Stimulated activated CD8-positive, alpha-beta memory T cell treated with anti-CD3 and anti-CD28 coated beads, Interleukin-7, amount 100 ng/mL, for 48 hours (primary cell): ENCODE measurements at regions not wholly inside any gene's neighbourhood (a gene's known extent, or its start where the extent isn't known, plus 50 kb on each side); places are given as distances from the start of the nearest gene placed in this dataset.
"Not testable (repeated sequence)": the region's sequence is repeated elsewhere in the genome, so short reads cannot be mapped to it uniquely, and the experiment has no call there.

Experiments used
- DNase-seq, 2 donors: peaks; one replicate each; pipeline ENCODE4 v3.0.0-alpha.2; 2020; ENCODE audit warnings: low read depth in 1 of 2; ENCODE audit errors: extremely low read depth in 1 of 2

DNA sequence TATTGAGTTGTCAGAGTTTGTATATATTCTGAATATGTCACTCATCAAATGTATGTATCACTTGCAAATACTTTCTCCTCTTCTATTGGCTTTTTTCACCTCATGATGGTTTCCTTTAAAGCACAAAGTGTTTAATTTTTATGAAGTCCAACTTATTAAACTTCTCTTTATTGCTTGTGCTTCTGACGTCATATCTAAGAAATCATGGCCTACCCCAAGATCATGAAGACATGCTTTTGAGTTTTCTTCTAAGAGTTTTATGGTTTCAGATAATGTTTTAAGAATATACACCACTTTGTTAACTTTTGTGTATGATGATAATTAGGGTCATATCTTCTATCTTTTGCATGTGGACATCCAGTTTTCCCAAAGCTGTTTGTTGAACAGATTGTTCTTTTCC, 417.2 kb upstream of the ATP10A start:
- no peak for DNase-seq

DNA sequence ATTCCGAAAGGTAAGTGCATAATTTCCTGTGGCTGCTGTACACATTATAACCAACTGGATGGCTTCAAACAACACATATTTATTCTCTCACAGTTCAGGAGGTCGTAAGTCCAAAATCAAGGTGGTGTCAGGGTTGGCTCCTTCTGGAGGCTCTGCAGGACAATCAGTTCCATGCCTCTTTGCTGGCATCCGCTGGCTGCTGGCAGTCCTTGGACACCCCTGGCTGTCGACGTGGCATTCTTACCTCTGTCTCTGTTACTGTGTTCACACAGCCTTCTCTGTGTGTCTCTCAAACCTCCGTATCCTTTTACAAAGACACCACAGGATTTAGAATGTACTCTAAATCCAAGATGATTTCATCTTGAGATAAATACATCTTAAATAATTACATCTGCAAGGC, 398.8 kb upstream of the ATP10A start:
- DNase-seq: no peak

DNA sequence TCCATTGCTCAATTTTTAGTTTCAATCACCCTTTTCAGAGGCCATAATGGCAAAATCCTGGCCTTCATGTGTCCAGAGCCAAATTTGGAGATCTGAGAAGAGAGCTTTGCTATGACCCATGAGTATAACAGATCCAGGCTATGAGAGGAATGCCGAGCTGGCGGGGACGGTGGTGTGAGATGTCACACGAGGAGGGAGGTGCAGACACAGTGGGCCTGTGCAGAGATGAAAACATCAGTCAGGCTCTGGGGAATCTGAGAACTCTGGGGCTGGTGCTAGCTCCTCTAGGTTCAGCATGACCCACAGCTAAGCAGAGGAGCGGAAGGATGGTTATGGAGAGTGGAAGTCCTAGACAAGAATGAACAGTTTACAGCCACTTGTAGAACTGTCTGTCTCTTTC, 398.3 kb upstream of the ATP10A start:
- no peak for DNase-seq

DNA sequence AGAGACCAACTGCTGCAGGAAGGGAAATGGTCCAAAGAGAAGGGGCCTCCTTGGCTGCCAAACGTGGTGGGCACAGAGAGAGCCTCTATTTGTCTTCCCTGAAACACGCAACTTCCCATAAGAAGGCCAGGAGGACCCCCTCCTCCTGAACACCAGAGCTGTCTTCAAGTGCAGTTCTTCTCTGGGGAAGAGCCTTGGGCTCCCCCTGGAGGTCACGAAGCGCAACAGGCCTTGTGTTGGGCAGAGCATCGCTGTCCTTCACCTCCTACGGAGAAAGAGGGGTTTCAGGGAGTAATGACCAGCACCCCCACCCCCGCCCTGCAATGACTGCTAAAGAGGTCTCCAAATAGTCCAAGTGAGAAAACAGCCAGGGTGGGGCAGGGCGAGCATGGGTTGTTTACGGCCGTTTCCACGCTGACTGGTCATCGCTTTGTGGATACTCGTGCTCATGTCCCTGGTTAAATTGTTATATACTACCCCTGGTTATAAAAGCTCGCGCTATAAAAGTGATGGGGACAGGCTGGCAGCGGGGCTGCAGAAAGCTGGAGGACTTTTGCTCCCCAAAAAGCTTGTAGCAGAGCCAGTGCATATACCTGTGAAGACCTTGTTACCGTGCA, 397.5 kb upstream of the ATP10A start:
- no peak for DNase-seq

DNA sequence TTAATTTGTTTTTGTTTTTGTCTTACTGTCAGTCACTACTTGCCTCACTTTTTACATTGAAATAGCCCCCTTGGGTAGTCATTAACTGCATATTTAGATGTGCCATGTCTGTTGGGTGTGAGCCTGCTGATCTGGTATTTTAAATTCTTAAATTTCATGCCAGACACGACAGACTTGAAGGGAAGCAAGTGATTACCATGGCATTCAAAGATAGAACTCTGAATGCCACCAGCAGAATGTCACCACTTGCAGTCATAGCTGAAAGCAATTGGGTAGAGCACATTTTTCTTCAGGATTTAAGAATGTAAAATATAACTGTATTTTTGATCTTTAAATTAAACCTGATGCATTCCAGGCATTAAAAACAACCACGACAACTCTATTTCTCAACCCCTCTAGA, 396.5 kb upstream of the ATP10A start:
- no peak for DNase-seq

DNA sequence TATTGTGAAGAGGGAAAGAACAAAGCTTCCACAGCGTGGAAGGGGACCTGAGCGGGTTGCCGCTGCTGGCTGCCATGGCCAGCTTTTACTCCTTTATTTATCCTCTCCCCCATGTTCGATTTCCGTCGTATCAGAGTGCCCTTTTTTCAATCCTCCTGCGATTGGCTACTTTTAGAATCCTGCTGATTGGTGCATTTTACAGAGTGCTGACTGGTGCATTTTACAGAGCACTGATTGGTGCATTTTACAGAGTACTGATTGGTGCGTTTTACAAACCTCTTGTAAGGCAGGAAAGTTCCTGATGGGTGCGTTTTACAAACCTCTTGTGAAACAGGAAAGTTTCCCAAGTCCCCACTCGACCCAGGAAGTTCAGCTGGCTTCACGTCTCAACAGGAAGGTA, 381.7 kb upstream of the ATP10A start:
- DNase-seq: not testable (repeated sequence)

DNA sequence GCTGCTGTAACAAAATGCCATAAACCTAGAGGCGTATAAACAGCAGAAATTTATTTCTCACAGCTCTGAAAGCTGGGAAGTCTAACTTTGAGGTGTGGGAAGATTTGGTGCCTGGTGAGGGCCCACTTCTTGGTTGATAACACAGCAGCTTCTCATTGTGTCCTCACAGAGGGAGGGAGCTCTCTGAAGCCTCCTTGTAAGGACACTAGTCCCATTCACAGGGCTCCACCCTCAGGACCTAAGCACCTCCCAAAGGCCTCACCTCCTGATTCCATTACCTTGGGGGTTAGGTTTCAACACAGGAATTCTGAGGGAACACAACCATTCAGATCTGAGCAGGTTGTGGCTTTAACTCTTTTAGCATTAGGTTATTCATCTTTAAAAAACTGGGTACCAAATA, 380.3 kb upstream of the ATP10A start:
- DNase-seq: no peak

DNA sequence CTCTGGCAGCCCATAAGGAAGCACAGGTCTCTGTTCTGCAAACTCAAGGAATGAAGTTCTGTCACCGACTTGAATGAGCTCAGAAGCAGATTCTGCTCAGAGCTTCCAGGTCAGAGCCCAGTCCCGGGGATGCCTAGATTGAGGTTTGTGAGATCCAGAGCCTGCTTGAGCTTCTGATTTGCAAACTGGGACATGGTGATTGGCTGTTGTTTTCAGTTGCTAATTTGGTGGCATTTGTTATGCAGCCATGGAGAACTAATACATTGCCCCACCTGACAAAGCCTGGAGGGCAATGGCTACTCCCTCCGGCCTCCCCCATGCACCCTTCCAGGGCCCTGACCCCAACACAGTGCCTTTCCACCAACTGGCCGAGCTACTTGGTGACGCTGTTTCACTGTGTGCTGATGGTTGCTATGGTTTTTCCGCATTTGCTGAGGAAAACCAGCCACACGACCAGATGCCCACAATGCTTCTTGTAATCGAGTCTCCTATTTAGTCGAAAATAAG, 379.5 kb upstream of the ATP10A start:
- DNase-seq: no peak

DNA sequence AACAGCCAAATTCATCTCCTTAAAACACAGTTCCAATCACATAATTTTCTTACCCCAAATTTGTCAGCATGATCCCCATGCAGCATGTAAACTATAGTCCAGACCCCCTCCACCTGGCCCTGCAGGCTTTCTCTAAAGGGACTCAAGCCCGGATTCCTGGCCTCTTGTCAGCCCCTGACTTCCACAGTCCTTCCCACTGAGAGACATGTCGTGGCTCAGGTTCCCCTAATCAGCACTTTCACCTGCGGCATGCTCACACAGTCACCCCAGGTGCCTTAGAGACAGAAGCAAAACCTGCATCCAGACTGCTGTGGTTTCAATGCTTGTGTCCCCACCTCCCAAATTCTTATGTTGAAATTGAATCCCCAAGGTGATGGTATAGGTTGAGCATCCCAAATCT, 372.7 kb upstream of the ATP10A start:
- DNase-seq: no peak

DNA sequence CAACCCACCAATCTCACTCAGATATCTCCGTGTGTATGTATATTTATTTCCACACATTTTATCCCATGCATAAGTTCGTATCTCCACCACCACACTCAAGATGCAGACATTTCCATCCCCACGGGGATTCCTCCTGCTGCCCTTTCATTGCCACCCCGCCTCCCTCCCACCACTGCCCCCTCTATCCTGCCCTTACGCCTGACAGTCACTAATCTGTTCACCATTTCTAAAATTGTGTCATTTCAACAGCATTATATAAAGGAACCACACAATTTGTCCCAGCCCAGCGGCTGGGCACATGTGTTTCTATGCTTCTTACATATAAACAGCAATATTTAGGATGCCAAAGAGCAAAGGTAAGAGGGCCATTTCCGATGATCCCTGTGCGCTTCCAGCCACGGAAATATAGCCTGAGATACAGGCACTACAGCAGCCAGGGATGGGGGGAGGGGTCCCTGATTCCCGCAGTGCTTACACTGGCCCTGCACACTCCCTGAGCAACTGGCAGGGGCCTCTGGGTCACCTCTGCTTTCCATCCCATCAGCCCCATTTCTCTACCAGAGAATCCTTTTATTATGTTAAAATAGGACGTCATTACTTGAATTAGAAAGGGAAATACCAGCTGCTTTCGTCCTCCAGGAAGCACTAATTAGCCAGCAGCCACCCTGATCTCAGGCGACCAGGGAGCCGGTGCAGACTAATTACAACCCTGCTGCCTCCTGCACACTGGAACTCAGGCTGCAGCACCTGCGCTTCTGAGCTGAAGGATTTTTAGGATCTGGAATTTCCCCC, 372.0 kb upstream of the ATP10A start:
- DNase-seq: no peak

DNA sequence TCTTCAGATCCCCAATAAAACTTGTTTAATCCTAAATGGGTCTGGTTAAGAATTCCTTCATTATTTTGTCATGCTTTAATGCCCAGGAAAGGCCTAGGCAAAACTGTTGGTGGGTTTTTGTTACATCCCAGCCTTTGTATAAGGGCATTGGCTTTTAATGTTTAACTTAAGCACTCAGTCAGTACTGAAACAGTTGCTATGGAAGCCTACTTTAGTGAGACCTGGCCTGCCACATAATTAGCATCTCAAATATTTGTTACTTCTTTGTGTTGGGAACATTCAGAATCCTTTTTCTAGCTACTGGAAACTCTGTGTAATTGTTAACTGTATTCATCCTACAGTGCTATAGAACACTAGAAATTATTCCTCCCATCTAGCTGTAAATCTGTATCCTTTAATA, 369.6 kb upstream of the ATP10A start:
- DNase-seq: no peak

DNA sequence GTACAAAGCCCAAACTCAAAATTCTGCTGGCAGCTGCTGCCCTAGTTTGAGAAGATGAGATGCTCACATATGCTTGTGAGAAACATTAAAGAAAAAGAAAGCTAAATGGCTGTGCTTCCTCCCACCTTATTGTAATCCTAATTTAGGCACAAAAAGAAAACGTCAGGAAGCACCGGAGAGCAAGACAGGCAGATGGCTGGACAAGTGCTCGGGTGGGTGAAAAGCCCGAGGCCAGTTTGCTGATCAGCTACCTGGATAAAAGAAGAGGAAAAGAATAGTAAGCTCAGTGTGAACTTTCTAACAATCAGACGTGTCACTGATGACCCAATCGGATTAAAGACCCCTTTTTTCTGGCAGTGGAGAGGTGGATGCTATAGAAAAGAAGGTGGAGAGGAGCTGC, 368.0 kb upstream of the ATP10A start:
- DNase-seq: no peak

DNA sequence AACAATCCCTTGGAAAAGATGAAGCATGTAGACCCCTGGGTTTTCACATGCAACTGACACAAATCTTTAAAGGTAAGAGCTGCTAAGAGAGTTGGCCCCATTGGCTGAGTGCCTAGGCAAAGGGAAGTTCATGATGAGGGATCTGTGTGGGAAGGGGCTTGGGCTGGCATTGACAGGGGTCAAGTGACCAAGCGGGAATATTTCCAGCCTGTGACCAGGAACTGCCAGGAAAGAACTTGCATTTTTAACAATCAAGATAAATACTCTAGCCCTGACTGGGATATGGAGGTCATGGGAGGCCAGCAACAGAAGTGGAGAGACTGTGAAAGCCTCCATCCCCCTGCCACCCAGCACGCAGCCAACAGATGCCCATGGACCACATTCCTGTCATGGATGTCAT, 361.1 kb upstream of the ATP10A start:
- DNase-seq: no peak

DNA sequence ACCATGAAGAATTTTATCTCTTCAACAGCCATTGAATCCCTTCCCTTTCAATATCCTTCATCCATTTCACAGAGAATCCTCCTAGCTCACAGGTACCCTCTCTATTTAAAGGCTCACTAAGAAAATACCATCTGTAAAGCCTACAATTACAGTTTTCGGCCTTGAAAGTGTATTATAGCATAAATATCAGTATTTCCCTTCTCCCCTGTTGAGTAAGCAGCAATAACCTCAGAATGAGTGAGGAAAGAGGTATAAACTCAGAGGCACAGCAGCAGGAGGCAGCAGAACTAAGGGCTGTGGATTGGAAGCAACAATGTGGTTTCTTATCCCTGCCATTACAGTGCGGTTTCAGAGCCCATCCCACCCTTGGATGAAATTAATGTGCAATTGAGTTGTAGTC, 360.6 kb upstream of the ATP10A start:
- no peak for DNase-seq

DNA sequence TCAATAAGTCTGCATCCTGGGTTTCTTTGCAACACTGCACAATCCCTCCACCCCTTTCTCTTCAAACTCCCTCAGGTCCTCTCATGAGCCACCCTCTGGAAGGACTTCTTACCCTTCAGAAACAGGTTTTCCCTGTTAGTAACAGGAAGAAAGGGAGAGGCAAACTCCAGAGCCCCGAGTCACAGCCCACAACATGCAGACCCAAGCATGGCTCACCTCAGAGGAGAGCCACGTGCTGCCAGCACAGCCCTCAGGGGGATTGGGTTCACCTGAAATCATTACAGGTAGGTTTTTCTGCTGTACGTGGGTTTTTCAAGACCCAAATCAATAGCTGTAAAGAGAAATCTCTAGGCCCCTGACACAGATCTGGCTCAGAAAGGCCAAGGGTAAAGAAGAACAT, 359.7 kb upstream of the ATP10A start:
- DNase-seq: no peak

DNA sequence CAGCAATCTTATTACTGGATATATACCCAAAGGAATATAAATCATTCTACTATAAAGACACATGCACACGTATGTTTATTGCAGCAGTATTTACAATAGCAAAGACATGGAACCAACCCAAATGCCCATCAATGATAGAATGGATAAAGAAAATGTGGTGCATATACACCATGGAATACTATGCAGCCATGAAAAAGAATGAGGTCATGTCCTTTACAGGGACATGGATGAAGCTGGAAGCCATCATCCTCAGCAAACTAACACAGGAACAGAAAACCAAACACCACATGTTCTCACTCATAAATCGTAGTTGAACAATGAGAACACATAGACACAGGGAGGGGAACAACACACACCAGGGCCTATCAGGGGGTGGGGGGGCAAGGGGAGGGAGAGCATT, 353.9 kb upstream of the ATP10A start:
- not testable (repeated sequence) for DNase-seq

DNA sequence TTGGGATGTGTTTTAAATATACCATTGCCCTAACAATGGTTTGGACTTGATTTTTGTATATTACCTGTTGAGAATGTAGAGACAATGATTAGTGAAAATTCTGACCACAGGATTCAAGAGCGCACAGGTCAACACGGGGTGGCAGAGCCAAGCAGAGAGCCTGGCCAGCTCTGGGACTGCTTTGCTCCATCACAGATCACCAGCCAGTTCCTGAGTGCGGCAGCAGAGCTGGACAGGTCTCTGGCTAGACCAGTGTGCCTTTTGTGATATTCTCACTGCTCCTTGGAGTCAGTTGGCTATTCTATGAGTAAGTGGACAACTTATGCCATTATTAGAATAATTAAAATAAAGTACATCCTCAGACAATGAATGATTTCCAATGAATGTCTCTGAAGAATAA, 351.2 kb upstream of the ATP10A start:
- DNase-seq: no peak

DNA sequence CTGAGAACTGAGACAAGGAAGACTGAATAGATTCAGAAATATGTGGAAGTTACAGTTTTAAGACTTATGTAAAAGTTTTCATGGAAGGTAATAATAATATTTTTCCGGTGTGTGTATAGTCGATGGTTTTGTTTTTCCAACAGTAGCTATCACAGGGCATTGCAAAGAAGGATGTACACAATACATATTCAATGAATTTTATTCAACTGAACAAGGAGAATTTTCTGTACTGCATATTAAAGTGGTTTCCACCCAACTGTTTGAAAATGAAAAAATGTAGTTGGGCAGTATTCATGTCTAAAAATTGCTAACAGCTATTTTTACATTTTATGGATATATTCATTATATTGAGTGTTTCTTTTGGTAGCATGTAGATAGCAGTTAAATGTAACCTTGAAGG, 350.3 kb upstream of the ATP10A start:
- DNase-seq: no peak

DNA sequence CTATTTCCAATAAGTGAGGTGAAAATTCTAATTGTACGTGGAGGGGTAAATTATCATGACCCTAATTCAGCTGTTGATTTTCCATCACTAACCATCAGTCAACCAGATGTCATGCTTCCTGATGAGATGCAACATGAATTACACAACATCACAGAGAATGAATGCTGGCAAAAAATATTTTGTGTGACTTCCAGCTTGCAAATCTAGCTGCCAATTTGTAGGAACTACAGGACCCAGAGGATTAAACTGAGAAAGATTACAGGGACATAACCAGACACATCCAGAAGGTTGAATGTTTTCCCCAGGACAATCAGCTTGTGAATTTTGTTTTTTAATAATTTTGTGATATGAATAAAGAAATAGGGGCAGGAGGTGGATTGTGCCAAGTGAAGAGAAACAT, 349.0 kb upstream of the ATP10A start:
- no peak for DNase-seq

DNA sequence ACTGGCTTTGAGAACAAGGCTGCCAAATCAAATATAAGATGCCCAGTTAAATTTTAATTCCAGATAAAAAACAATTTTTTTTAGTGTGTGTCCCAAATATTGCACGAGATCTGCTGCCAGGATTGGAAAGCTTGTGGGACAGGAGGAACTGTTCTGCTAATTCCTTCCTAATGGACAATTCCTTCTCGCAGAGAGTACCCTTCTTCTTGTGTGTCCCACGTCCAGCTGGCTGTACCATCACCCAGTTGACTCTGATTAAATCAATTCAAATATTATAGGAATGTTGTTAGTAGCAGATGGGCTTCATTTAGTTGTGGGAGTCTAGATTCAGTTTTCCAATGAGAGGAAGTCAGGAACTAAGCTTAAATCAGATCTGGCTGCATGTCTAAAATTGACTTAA, 347.9 kb upstream of the ATP10A start:
- DNase-seq: no peak

DNA sequence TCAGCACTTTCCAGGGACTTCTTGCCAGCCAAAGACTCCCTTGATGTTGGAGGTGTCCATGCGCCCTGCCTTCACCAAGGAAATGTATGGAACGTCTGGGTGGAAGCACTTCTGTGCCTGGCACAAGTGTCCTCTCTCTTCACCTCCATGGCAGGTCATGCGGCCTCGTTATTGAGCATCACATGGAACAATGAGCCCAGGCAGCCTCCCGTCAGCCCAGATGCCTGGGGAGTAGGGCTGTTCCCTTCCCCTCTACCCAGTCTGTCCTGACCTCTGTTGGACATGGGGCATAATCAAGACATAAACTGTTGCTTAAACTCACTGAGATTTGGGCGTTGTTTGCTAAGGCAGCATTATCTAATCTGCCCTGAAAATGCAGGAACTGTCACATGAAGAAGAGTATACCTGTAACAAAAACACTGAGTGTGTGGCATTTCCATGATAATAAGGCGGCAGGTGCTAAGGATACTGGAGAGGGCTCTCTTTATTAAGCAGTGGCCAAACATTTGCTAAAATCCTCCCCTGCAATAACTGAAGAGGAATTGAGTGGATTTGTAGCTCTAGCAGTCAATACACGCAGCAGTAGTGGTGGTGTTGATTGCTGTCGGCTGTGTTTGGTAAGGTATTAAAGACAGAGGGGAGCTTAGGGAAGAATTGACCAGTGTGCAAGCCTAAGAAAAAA, 338.2 kb upstream of the ATP10A start:
- DNase-seq: no peak

DNA sequence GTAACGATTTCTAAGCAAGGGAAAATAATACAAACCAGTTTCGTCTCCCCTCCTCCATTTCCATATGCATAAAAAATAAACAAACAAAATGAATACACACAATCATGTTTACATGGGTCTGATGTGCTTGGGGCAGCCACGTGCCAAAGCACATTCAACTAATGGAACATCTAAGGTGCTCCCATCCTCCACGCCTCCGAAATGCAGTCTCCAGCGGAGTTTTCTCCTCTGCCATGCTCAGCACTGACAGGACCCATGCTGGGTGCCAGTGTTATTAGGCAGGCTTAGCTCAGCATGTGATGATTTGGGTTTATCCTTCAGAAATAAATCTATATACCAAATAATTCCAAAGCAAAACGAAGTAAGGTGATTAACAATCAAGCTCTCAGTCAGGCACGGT, 337.3 kb upstream of the ATP10A start:
- no peak for DNase-seq
